CD4-positive, alpha-beta T cell treated with Interleukin-17A for 4 hours (primary cell): ENCODE measurements at regions not wholly inside any gene's neighbourhood (a gene's known extent, or its start where the extent isn't known, plus 50 kb on each side); places are given as distances from the start of the nearest gene placed in this dataset.

Experiments used
- DNase-seq: peaks from one replicate; pipeline ENCODE4 v3.0.0-alpha.2; 2020; ENCODE audit warnings: mixed read lengths

- DNase-seq = no peak
These were observed 106.0 kb downstream of the PALM2AKAP2 start for GRCh38 chr9:109886041-109886440.

GRCh38 chr9:109886617-109887016 is 106.6 kb downstream of the PALM2AKAP2 start:
- no peak for DNase-seq

GRCh38 chr9:109887079-109887478 is 107.1 kb downstream of the PALM2AKAP2 start:
- DNase-seq = no peak

GRCh38 chr9:109888695-109889094 is 108.7 kb downstream of the PALM2AKAP2 start:
- no peak for DNase-seq

GRCh38 chr9:109889456-109889855 is 109.5 kb downstream of the PALM2AKAP2 start:
- DNase-seq = no peak

GRCh38 chr9:109893241-109893640 is 113.2 kb downstream of the PALM2AKAP2 start:
- DNase-seq = no peak

- DNase-seq = no peak
These were observed 114.5 kb downstream of the PALM2AKAP2 start for GRCh38 chr9:109894473-109894872.

GRCh38 chr9:109894921-109895758 is 115.1 kb downstream of the PALM2AKAP2 start:
- no peak for DNase-seq

GRCh38 chr9:109901201-109901600 is 121.2 kb downstream of the PALM2AKAP2 start:
- no peak for DNase-seq

- DNase-seq = peak; percentile 67
These were observed 123.6 kb downstream of the PALM2AKAP2 start for GRCh38 chr9:109903515-109904138.

GRCh38 chr9:109904666-109905065 is 124.7 kb downstream of the PALM2AKAP2 start:
- no peak for DNase-seq

GRCh38 chr9:109905472-109905871 is 125.5 kb downstream of the PALM2AKAP2 start:
- no peak for DNase-seq

- no peak for DNase-seq
These were observed 126.9 kb downstream of the PALM2AKAP2 start for GRCh38 chr9:109906766-109907382.

- no peak for DNase-seq
These were observed 127.4 kb downstream of the PALM2AKAP2 start for GRCh38 chr9:109907400-109907799.

GRCh38 chr9:109907810-109908458 is 127.9 kb downstream of the PALM2AKAP2 start:
- no peak for DNase-seq

- DNase-seq = no peak
These were observed 128.7 kb downstream of the PALM2AKAP2 start for GRCh38 chr9:109908459-109909390.

- no peak for DNase-seq
These were observed 130.9 kb downstream of the PALM2AKAP2 start for GRCh38 chr9:109910671-109911518.

- no peak for DNase-seq
These were observed 132.1 kb downstream of the PALM2AKAP2 start for GRCh38 chr9:109912082-109912582.

GRCh38 chr9:109912726-109913460 is 132.9 kb downstream of the PALM2AKAP2 start:
- DNase-seq = no peak

- no peak for DNase-seq
These were observed 133.4 kb downstream of the PALM2AKAP2 start for GRCh38 chr9:109913461-109913810.
